MM.1S (cell line): ENCODE measurements at regions not wholly inside any gene's neighbourhood (a gene's known extent, or its start where the extent isn't known, plus 50 kb on each side); places are given as distances from the start of the nearest gene placed in this dataset.

Source experiments
- DNase-seq: peaks from one replicate; pipeline ENCODE4 v3.0.0-alpha.2; 2015
- H2AFZ ChIP-seq: fragments of 300-600 bp; sonication (generic); 2 replicates; pipeline ENCODE4 v1.6.0; 2016; ENCODE audit warnings: antibody characterized with exemption, low read length
- H3F3A ChIP-seq: fragments of 300-600 bp; sonication (generic); 2 replicates; pipeline ENCODE4 v1.6.1; 2016; ENCODE audit warnings: mild to moderate bottlenecking, antibody characterized with exemption, low read length, moderate library complexity, mixed read lengths; ENCODE audit not compliant: insufficient read depth
- H3K27ac ChIP-seq: fragments of 300-600 bp; sonication (generic); 2 replicates; pipeline ENCODE4 v1.5.1; 2016; ENCODE audit warnings: mild to moderate bottlenecking, low read length
- H3K27me3 ChIP-seq: fragments of 300-600 bp; sonication (generic); replicated peaks from 2 replicates; pipeline ENCODE4 v1.6.0; 2016; ENCODE audit warnings: low read length; ENCODE audit not compliant: insufficient read depth
- H3K36me3 ChIP-seq: fragments of 300-600 bp; sonication (generic); replicated peaks from 2 replicates; pipeline ENCODE4 v1.6.1; 2016; ENCODE audit warnings: mild to moderate bottlenecking, low read length, mixed read lengths; ENCODE audit not compliant: insufficient read depth
- H3K4me1 ChIP-seq: fragments of 300-600 bp; sonication (generic); 2 replicates; pipeline ENCODE4 v1.6.1; 2016; ENCODE audit warnings: low read length, mixed read lengths
- H3K4me2 ChIP-seq: fragments of 300-600 bp; sonication (generic); 2 replicates; pipeline ENCODE4 v1.6.0; 2016; ENCODE audit warnings: low read depth, low read length
- H3K4me3 ChIP-seq: fragments of 300-600 bp; sonication (generic); 2 replicates; pipeline ENCODE4 v1.5.1; 2016; ENCODE audit warnings: low read length, mixed read lengths
- H3K79me2 ChIP-seq: fragments of 300-600 bp; sonication (generic); 2 replicates; pipeline ENCODE4 v1.6.1; 2016; ENCODE audit warnings: mixed run types, low read length, mixed read lengths
- H3K9ac ChIP-seq: fragments of 300-600 bp; sonication (generic); 2 replicates; pipeline ENCODE4 v1.6.1; 2016; ENCODE audit warnings: low read length, mixed read lengths
- H3K9me2 ChIP-seq: fragments of 300-600 bp; sonication (generic); replicated peaks from 2 replicates; pipeline ENCODE4 v1.6.1; 2016; ENCODE audit warnings: mild to moderate bottlenecking, low read length, mixed read lengths; ENCODE audit not compliant: insufficient read depth
- H3K9me3 ChIP-seq: fragments of 300-600 bp; sonication (generic); replicated peaks from 2 replicates; pipeline ENCODE4 v1.6.1; 2016; ENCODE audit warnings: mild to moderate bottlenecking, low read length, mixed read lengths; ENCODE audit not compliant: insufficient read depth
- H4K20me1 ChIP-seq: fragments of 300-600 bp; sonication (generic); 2 replicates; pipeline ENCODE4 v1.6.1; 2016; ENCODE audit warnings: mild to moderate bottlenecking, low read length, moderate library complexity, mixed read lengths; ENCODE audit not compliant: insufficient read depth
- EZH2 ChIP-seq: fragments of 300-600 bp; sonication (generic); optimal IDR thresholded peaks from 2 replicates; pipeline ENCODE3; 2017; ENCODE audit warnings: low read depth, mild to moderate bottlenecking, antibody characterized with exemption, low read length, mixed read lengths
- EZH2phosphoT487 ChIP-seq: fragments of 300-600 bp; sonication (generic); IDR thresholded peaks from 2 replicates; pipeline ENCODE4 v1.6.1; 2018; ENCODE audit warnings: antibody characterized with exemption, low read length
- TF ChIP-seq, protein P1 (sequence below): fragments of 300-600 bp; sonication (generic); IDR thresholded peaks from 2 replicates; pipeline ENCODE4 v1.5.1; 2016; ENCODE audit warnings: antibody characterized with exemption, low read length, mixed read lengths

- no peak overlapping the region for H3K9ac ChIP-seq
- H4K20me1 ChIP-seq: no peaks in the 10 kb centered on the region
- H3K4me2 ChIP-seq: no peak overlapping the region
- H3K9me3 ChIP-seq: no peaks in the 10 kb centered on the region
- no peaks in the 10 kb centered on the region for H3F3A ChIP-seq
- H3K9me2 ChIP-seq: no peaks in the 10 kb centered on the region
- H3K4me1 ChIP-seq: no peaks in the 10 kb centered on the region
- H3K27me3 ChIP-seq: no peaks in the 10 kb centered on the region
- no peaks in the 10 kb centered on the region for H3K36me3 ChIP-seq
- H2AFZ ChIP-seq: no peak overlapping the region
- DNase-seq: no peak
- no peak overlapping the region for H3K4me3 ChIP-seq
- no peak overlapping the region for H3K27ac ChIP-seq
- TF ChIP-seq, protein P1, sequence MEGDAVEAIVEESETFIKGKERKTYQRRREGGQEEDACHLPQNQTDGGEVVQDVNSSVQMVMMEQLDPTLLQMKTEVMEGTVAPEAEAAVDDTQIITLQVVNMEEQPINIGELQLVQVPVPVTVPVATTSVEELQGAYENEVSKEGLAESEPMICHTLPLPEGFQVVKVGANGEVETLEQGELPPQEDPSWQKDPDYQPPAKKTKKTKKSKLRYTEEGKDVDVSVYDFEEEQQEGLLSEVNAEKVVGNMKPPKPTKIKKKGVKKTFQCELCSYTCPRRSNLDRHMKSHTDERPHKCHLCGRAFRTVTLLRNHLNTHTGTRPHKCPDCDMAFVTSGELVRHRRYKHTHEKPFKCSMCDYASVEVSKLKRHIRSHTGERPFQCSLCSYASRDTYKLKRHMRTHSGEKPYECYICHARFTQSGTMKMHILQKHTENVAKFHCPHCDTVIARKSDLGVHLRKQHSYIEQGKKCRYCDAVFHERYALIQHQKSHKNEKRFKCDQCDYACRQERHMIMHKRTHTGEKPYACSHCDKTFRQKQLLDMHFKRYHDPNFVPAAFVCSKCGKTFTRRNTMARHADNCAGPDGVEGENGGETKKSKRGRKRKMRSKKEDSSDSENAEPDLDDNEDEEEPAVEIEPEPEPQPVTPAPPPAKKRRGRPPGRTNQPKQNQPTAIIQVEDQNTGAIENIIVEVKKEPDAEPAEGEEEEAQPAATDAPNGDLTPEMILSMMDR: no peak
- no peak for TF ChIP-seq EZH2
- TF ChIP-seq EZH2phosphoT487: no peak
- no peaks in the 10 kb centered on the region for H3K79me2 ChIP-seq
These were observed 1176.5 kb downstream of the UQCRFS1 start for GRCh38 chr19:28036486-28036885.

DNA sequence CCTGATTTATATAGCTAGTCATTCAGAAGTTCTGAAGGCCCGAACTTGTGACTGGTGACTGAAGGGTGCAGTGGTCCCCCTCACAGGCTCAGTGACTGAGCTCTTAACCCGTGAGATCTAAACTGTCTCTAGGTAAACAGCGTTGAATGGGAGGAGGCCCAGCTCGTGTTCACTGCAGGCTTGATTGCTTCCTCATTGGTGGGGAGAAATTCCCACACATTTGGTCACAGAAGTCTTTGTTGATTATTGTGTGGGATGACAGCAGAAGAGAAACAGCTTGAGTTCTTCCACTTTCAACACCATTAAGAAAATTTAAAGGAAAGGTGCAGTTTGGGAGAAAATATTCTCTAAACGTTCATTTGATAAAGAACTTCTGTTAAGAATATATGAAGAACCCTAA is 1178.0 kb downstream of the UQCRFS1 start:
- no peak for DNase-seq
- no peaks in the 10 kb centered on the region for H3K9me3 ChIP-seq
- H4K20me1 ChIP-seq: no peaks in the 10 kb centered on the region
- H3K4me2 ChIP-seq: no peak overlapping the region
- H3F3A ChIP-seq: no peaks in the 10 kb centered on the region
- H3K4me1 ChIP-seq: no peaks in the 10 kb centered on the region
- no peaks in the 10 kb centered on the region for H3K9me2 ChIP-seq
- no peak overlapping the region for H3K27ac ChIP-seq
- no peak overlapping the region for H3K9ac ChIP-seq
- H3K27me3 ChIP-seq: no peaks in the 10 kb centered on the region
- H3K36me3 ChIP-seq: no peaks in the 10 kb centered on the region
- TF ChIP-seq EZH2 (no peak), EZH2phosphoT487 (no peak)
- TF ChIP-seq, protein P1: no peak
- H3K4me3 ChIP-seq: no peak overlapping the region
- H2AFZ ChIP-seq: no peak overlapping the region
- H3K79me2 ChIP-seq: no peaks in the 10 kb centered on the region

- Histone ChIP-seq H3K4me2 (no peak overlapping the region), H2AFZ (no peak overlapping the region), H3K9me3 (no peaks in the 10 kb centered on the region), H3K36me3 (no peaks in the 10 kb centered on the region), H3K9ac (no peak overlapping the region), H3K27me3 (no peaks in the 10 kb centered on the region), H3K27ac (no peak overlapping the region), H3K4me1 (no peaks in the 10 kb centered on the region), H3K9me2 (no peaks in the 10 kb centered on the region), H3F3A (no peaks in the 10 kb centered on the region), H3K79me2 (no peaks in the 10 kb centered on the region), H3K4me3 (no peak overlapping the region), H4K20me1 (no peaks in the 10 kb centered on the region)
- DNase-seq: no peak
- TF ChIP-seq, protein P1: no peak
- TF ChIP-seq EZH2 (no peak), EZH2phosphoT487 (no peak)
These were observed 1184.0 kb downstream of the UQCRFS1 start for GRCh38 chr19:28028881-28029444.
